HG03439 (cell line): ENCODE measurements at regions not wholly inside any gene's neighbourhood (a gene's known extent, or its start where the extent isn't known, plus 50 kb on each side); places are given as distances from the start of the nearest gene placed in this dataset.
"Not testable (repeated sequence)": the region's sequence is repeated elsewhere in the genome, so short reads cannot be mapped to it uniquely, and the experiment has no call there.

Experiments
- ATAC-seq: cut with Tn5 transposase; IDR thresholded peaks from one replicate; pipeline ENCODE4 v1.9.1; 2021; ENCODE audit warnings: mild to moderate bottlenecking, moderate library complexity; ENCODE audit not compliant: unreplicated experiment

GRCh38 chr13:33340631-33341030, 55.1 kb upstream of the STARD13 start:
- ATAC-seq: no peak

GRCh38 chr13:33341861-33342452, 56.4 kb upstream of the STARD13 start:
- no peak for ATAC-seq

GRCh38 chr13:33345842-33346241, 60.3 kb upstream of the STARD13 start:
- no peak for ATAC-seq

- ATAC-seq: no peak
Observed at GRCh38 chr13:33347861-33348260, 62.3 kb upstream of the STARD13 start.

GRCh38 chr13:33348366-33348765, 62.8 kb upstream of the STARD13 start:
- no peak for ATAC-seq

- no peak for ATAC-seq
Observed at GRCh38 chr13:33349288-33349985, 63.9 kb upstream of the STARD13 start.

- ATAC-seq: no peak
Observed at GRCh38 chr13:33349986-33350826, 64.7 kb upstream of the STARD13 start.

GRCh38 chr13:33351319-33351718, 65.8 kb upstream of the STARD13 start:
- ATAC-seq: no peak

GRCh38 chr13:33352041-33352440, 66.5 kb upstream of the STARD13 start:
- no peak for ATAC-seq

- no peak for ATAC-seq
Observed at GRCh38 chr13:33352526-33352925, 67.0 kb upstream of the STARD13 start.

GRCh38 chr13:33353210-33353609, 67.7 kb upstream of the STARD13 start:
- ATAC-seq: no peak

GRCh38 chr13:33353646-33354045, 68.1 kb upstream of the STARD13 start:
- no peak for ATAC-seq

- ATAC-seq: no peak
Observed at GRCh38 chr13:33355201-33355895, 69.8 kb upstream of the STARD13 start.

GRCh38 chr13:33358076-33358475, 72.5 kb upstream of the STARD13 start:
- not testable (repeated sequence) for ATAC-seq

- no peak for ATAC-seq
Observed at GRCh38 chr13:33362986-33363727, 77.6 kb upstream of the STARD13 start.

- ATAC-seq: no peak
Observed at GRCh38 chr13:33364192-33364591, 78.6 kb upstream of the STARD13 start.

- no peak for ATAC-seq
Observed at GRCh38 chr13:33366469-33367062, 81.0 kb upstream of the STARD13 start.

- ATAC-seq: no peak
Observed at GRCh38 chr13:33367171-33367895, 81.8 kb upstream of the STARD13 start.

- ATAC-seq: no peak
Observed at GRCh38 chr13:33367926-33368325, 82.4 kb upstream of the STARD13 start.

- no peak for ATAC-seq
Observed at GRCh38 chr13:33369073-33369472, 83.5 kb upstream of the STARD13 start.
